IMR-90 (cell line): ENCODE measurements at regions not wholly inside any gene's neighbourhood (a gene's known extent, or its start where the extent isn't known, plus 50 kb on each side); places are given as distances from the start of the nearest gene placed in this dataset.

Experiments used
- ATAC-seq: fragments of 200-7000 bp; cut with Tn5 transposase; 2 replicates; pipeline ENCODE4 v1.9.1; 2020; ENCODE audit warnings: low read depth, mild to moderate bottlenecking, moderate library complexity
- BruUV-seq: library from RNA; stranded (reverse); fragments of 400-500 nt; replicated peaks from 2 replicates; lab custom pipeline; 2021; lab: Mats Ljungman, UMichigan
- CTCF ChIA-PET: fragments of 300-600 bp; formaldehyde crosslinking; extraction: SDS; loops from one replicate; lab custom pipeline; 2021; ENCODE audit warnings: antibody characterized with exemption; lab: Yijun Ruan, JAX
- POLR2A ChIA-PET: fragments of 300-600 bp; sonication (Branson Sonifier 250); formaldehyde crosslinking; loops from one replicate; lab custom pipeline; 2022; ENCODE audit warnings: antibody characterized with exemption; ENCODE audit not compliant: unreplicated experiment; lab: Charles Lee
- DNase-seq: peaks from one replicate; pipeline ENCODE4 v3.0.0; 2013
- H2AFZ ChIP-seq: replicated peaks from 2 replicates; pipeline ENCODE3; 2013; ENCODE audit warnings: low read length, mild to moderate bottlenecking; ENCODE audit not compliant: poor library complexity
- H2AK5ac ChIP-seq: 2 replicates; pipeline ENCODE4 v1.6.1; 2013; ENCODE audit warnings: low read depth, low read length, inconsistent platforms
- H2AK9ac ChIP-seq: replicated peaks from 2 replicates; pipeline ENCODE3; 2013; ENCODE audit warnings: mild to moderate bottlenecking, low read depth, low read length, moderate library complexity; ENCODE audit not compliant: poor library complexity
- H2BK120ac ChIP-seq: 2 replicates; pipeline ENCODE4 v1.6.1; 2013; ENCODE audit warnings: low read depth, low read length, inconsistent platforms
- H2BK15ac ChIP-seq: 3 replicates; pipeline ENCODE4 v1.6.1; 2013; ENCODE audit warnings: low read depth, low read length, inconsistent platforms
- H2BK20ac ChIP-seq: 2 replicates; pipeline ENCODE4 v1.6.1; 2013; ENCODE audit warnings: low read depth, mild to moderate bottlenecking, inconsistent platforms, low read length, moderate library complexity
- H2BK5ac ChIP-seq: 2 replicates; pipeline ENCODE4 v1.6.1; 2013; ENCODE audit warnings: mild to moderate bottlenecking, low read depth, low read length, inconsistent platforms; ENCODE audit not compliant: poor library complexity, severe bottlenecking
- H3K14ac ChIP-seq: replicated peaks from 2 replicates; pipeline ENCODE4 v1.6.1; 2013; ENCODE audit warnings: low read depth, low read length, inconsistent platforms
- H3K18ac ChIP-seq: 2 replicates; pipeline ENCODE4 v1.6.1; 2013; ENCODE audit warnings: low read depth, low read length, control low read depth
- H3K23ac ChIP-seq: 2 replicates; pipeline ENCODE4 v1.6.1; 2013; ENCODE audit warnings: low read depth, low read length, inconsistent platforms
- H3K27ac ChIP-seq: 2 replicates; pipeline ENCODE4 v1.5.1; 2013; ENCODE audit warnings: mild to moderate bottlenecking, control low read depth, low read length; ENCODE audit not compliant: insufficient read depth
- H3K27me3 ChIP-seq: 2 replicates; pipeline ENCODE4 v1.6.1; 2013; ENCODE audit warnings: low read length; ENCODE audit not compliant: control insufficient read depth, insufficient read depth
- H3K36me3 ChIP-seq: 2 replicates; pipeline ENCODE4 v1.6.1; 2013; ENCODE audit warnings: low read length, mixed read lengths; ENCODE audit not compliant: control insufficient read depth, insufficient read depth
- H3K4ac ChIP-seq: 2 replicates; pipeline ENCODE4 v1.6.1; 2013; ENCODE audit warnings: low read depth, low read length, inconsistent platforms
- H3K4me1 ChIP-seq: 2 replicates; pipeline ENCODE4 v1.6.1; 2013; ENCODE audit warnings: low read length, mixed read lengths; ENCODE audit not compliant: control insufficient read depth, insufficient read depth
- H3K4me2 ChIP-seq: 2 replicates; pipeline ENCODE4 v1.6.1; 2013; ENCODE audit warnings: low read depth, mild to moderate bottlenecking, control low read depth, low read length, moderate library complexity
- H3K4me3 ChIP-seq: 2 replicates; pipeline ENCODE4 v1.5.1; 2013; ENCODE audit warnings: low read depth, mild to moderate bottlenecking, control low read depth, low read length, moderate library complexity; ENCODE audit not compliant: insufficient read depth
- H3K56ac ChIP-seq: 2 replicates; pipeline ENCODE4 v1.6.1; 2013; ENCODE audit warnings: low read length, inconsistent platforms; ENCODE audit not compliant: insufficient read depth; ENCODE audit errors: extremely low read depth
- H3K79me1 ChIP-seq, 2 experiments: 2 replicates each; pipeline ENCODE4 v1.6.1; 2013; ENCODE audit warnings: low read length in 2 of 2, inconsistent platforms in 1 of 2, low read depth in 1 of 2
- H3K9ac ChIP-seq: 2 replicates; pipeline ENCODE4 v1.6.1; 2013; ENCODE audit warnings: low read depth, low read length, control low read depth
- H3K9me1 ChIP-seq: 2 replicates; pipeline ENCODE4 v1.6.1; 2013; ENCODE audit warnings: low read length, inconsistent platforms; ENCODE audit not compliant: insufficient read depth
- H3K9me3 ChIP-seq: 2 replicates; pipeline ENCODE4 v1.6.1; 2013; ENCODE audit warnings: low read length; ENCODE audit not compliant: control insufficient read depth, insufficient read depth
- H4K20me1 ChIP-seq: 2 replicates; pipeline ENCODE4 v1.6.1; 2013; ENCODE audit warnings: low read length, inconsistent platforms; ENCODE audit not compliant: insufficient read depth
- H4K5ac ChIP-seq: 2 replicates; pipeline ENCODE4 v1.6.1; 2013; ENCODE audit warnings: mild to moderate bottlenecking, low read depth, low read length, control low read depth
- H4K8ac ChIP-seq, 2 experiments: 2 replicates each; pipeline ENCODE4 v1.6.1; 2013; ENCODE audit warnings: low read depth in 2 of 2, low read length in 2 of 2, control low read depth in 1 of 2, inconsistent platforms in 1 of 2
- H4K91ac ChIP-seq: 2 replicates; pipeline ENCODE4 v1.6.1; 2013; ENCODE audit warnings: low read depth, low read length, inconsistent platforms; ENCODE audit not compliant: insufficient read depth
- MAZ ChIP-seq: IDR thresholded peaks from 2 replicates; pipeline ENCODE4 v1.6.1; 2012; ENCODE audit warnings: low read depth, mild to moderate bottlenecking, low read length, improper control_type of control experiment, moderate library complexity, borderline replicate concordance
- WGBS, 2 experiments: methylation state at CpG; one replicate each; pipeline versions ENCODE4 v1.1.5 to v1.1.7; 2013; ENCODE audit warnings: missing lambda C conversion rate in 2 of 2; ENCODE audit not compliant: insufficient read length in 1 of 2; ENCODE audit errors: extremely low coverage in 2 of 2; 5-methylcytosine and 5-hydroxymethylcytosine counted together
- dilution Hi-C: fragments of 300-500 bp; cut with HindIII; formaldehyde crosslinking; loops from one replicate; pipeline ENCODE4 v1.14.3; 2018; ENCODE audit warnings: low sequenced_read_pairs; ENCODE audit not compliant: unreplicated experiment
- in situ Hi-C: fragments of 300-500 bp; cut with MboI; formaldehyde crosslinking; loops from 3 replicates; pipeline ENCODE4 v1.14.3; 2019; ENCODE audit warnings: low sequenced_read_pairs, inconsistent platforms, mixed read lengths
- intact Hi-C: fragments of 100-400 bp; cut with micrococcal nuclease; formaldehyde crosslinking; loops from 2 replicates; pipeline ENCODE4 v1.10.0; 2022

DNA sequence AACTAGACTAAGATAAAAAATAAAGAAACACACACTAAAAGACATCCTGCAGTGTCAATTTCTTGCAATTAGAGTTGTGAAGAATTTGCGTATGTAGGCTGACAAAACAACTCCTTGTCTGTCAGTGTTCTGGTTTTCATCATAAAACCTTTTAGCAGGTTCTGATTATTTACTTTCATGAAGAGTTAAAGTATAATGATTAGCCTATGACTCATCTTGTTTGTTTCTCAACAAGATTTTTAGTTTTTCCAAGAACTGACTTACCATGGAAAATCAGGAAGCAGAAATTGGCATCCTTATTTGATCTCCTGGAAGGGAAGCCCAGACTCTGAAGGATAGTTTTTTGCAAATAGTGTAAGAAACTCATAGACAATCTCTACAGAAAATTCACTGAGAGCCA, 848.7 kb upstream of the PCDH9 start:
- Histone ChIP-seq H3K4ac (no peak overlapping the region), H2BK20ac (no peak overlapping the region), H4K20me1 (no peaks in the 10 kb centered on the region), H3K9ac (no peak overlapping the region), H3K56ac (no peak overlapping the region), H3K18ac (no peak overlapping the region), H2AK5ac (no peak overlapping the region), H3K4me2 (no peak overlapping the region), H2AK9ac (no peak overlapping the region), H3K23ac (no peak overlapping the region), H3K9me3 (peaks cover 15% of the 10 kb centered on the region), H4K5ac (no peak overlapping the region), H3K9me1 (no peaks in the 10 kb centered on the region), H3K36me3 (no peaks in the 10 kb centered on the region), H3K4me3 (no peak overlapping the region), H3K4me1 (no peaks in the 10 kb centered on the region), H3K27me3 (no peaks in the 10 kb centered on the region), H2BK5ac (no peak overlapping the region), H3K27ac (no peak overlapping the region), H4K8ac (no peak overlapping the region), H3K79me1 (no peaks in the 10 kb centered on the region), H4K91ac (no peak overlapping the region), H2BK15ac (no peak overlapping the region), H2AFZ (no peak overlapping the region), H3K14ac (no peak overlapping the region), H2BK120ac (no peak overlapping the region)
- DNase-seq = no peak
- POLR2A ChIA-PET = no interaction called here
- no peak for TF ChIP-seq MAZ
- BruUV-seq = no TSS peak
- no peak for ATAC-seq
- intact Hi-C loops (no loop called here), in situ Hi-C loops (no loop called here), dilution Hi-C loops (no loop called here)
- CTCF ChIA-PET = no interaction called here
- no CpG with 5 or more reads among the region's 1 CpG for WGBS, 2 experiments
